ENCODE measurements at regions not wholly inside any gene's neighbourhood (a gene's known extent, or its start where the extent isn't known, plus 50 kb on each side); places are given as distances from the start of the nearest gene placed in this dataset.
"Not testable (repeated sequence)": the region's sequence is repeated elsewhere in the genome, so short reads cannot be mapped to it uniquely, and the experiment has no call there.

DNA sequence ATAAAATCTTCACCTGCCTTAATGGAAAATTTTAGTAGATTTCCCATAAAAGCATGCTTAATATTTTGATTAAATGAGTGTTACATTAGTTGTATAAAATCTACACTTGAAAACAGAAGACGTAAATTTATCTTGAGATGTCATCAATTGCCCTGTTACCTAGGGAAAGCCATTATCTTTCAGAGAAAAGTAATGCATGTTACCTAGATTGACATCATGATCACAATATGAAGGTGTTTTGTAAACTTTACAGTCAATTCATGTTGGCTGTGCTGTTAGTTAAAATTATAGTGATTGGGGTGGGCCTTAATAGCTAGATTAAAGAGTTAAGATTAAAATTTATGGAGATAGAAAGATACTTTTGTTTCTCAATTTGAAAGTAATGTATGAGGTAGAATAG is 293.2 kb upstream of the PCDH18 start:
- in situ Hi-C loops (cut with HindIII; ENCODE audit: low pct_unique_long_range_greater_than_20kb, low sequenced_read_pairs): no loop called here
- no peak for DNase-seq (ENCODE audit: low read depth in 1 of 2, low spot score in 1 of 2)
- no peak for TF ChIP-seq JUND (IDR thresholded peaks at IDR 0.05; ENCODE audit: low read depth)

GRCh38 chr4:137823007-137823406 is 290.7 kb upstream of the PCDH18 start:
- in situ Hi-C loops (cut with HindIII; ENCODE audit: low pct_unique_long_range_greater_than_20kb, low sequenced_read_pairs): no loop called here
- TF ChIP-seq JUND (IDR thresholded peaks at IDR 0.05; ENCODE audit: low read depth): no peak
- DNase-seq (ENCODE audit: low read depth in 1 of 2, low spot score in 1 of 2): no peak

DNA sequence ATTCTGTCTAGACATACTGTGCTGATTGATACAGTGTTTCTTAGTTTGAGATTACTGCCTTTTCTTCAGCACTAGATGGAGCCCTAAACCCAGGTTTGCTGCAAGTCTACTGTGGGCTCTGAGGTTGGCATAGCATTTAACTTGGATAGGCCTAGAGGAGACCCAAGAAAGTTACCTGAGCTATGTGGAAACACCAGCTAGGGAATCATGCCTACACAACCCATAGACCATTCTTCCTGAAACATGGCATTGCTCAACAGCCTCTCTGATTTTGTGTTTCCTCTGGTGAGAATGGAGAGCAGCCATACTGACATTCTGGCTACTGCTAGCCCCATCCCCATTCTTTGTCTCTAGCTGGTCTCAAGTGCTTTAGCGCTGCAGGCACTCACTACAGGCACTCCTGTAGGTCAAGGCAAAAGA is 287.7 kb upstream of the PCDH18 start:
- peak; percentile 2 to 76 for DNase-seq (ENCODE audit: low read depth in 1 of 2, low spot score in 1 of 2)
- in situ Hi-C loops (cut with HindIII; ENCODE audit: low pct_unique_long_range_greater_than_20kb, low sequenced_read_pairs): no loop called here
- TF ChIP-seq JUND (IDR thresholded peaks at IDR 0.05; ENCODE audit: low read depth): no peak

- in situ Hi-C loops (cut with HindIII; ENCODE audit: low pct_unique_long_range_greater_than_20kb, low sequenced_read_pairs): no loop called here
- no peak for TF ChIP-seq JUND (IDR thresholded peaks at IDR 0.05; ENCODE audit: low read depth)
- DNase-seq (ENCODE audit: low read depth in 1 of 2, low spot score in 1 of 2): no peak
Measured at GRCh38 chr4:137812258-137812657, 280.0 kb upstream of the PCDH18 start.

- no peak for TF ChIP-seq JUND (IDR thresholded peaks at IDR 0.05; ENCODE audit: low read depth)
- in situ Hi-C loops (cut with HindIII; ENCODE audit: low pct_unique_long_range_greater_than_20kb, low sequenced_read_pairs): no loop called here
- no peak for DNase-seq (ENCODE audit: low read depth in 1 of 2, low spot score in 1 of 2)
Measured at GRCh38 chr4:137806420-137806819, 274.1 kb upstream of the PCDH18 start.

DNA sequence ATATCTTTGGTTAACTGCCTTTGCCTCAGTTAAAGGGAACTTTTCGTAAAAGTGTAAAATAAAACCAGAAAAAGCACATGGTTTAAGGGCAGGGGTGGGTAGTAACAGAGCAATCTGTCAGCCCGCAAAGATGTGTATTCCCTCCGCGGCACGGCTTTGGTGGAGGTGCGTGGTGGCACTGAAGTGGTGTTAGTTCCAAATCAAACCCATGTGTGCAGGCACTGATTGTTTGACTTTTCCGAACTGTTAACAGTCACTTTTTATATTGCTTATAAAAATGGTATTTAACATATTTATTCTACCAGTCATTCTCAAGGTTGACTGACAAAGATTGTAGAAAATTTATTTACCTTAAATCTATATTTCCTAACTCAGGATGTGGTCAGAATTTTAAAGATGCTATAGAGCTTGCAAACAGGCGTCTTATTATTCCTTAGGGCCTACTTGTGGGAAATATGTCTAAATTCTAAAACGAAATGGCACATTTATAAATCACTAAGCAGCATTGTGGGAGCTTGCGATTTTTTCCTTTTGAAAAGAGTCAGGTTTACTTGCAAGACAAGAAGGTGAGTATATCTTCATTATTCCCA is 272.7 kb upstream of the PCDH18 start:
- in situ Hi-C loops (cut with HindIII; ENCODE audit: low pct_unique_long_range_greater_than_20kb, low sequenced_read_pairs): no loop called here
- DNase-seq (ENCODE audit: low read depth in 1 of 2, low spot score in 1 of 2): no peak
- TF ChIP-seq JUND (IDR thresholded peaks at IDR 0.05; ENCODE audit: low read depth): no peak

DNA sequence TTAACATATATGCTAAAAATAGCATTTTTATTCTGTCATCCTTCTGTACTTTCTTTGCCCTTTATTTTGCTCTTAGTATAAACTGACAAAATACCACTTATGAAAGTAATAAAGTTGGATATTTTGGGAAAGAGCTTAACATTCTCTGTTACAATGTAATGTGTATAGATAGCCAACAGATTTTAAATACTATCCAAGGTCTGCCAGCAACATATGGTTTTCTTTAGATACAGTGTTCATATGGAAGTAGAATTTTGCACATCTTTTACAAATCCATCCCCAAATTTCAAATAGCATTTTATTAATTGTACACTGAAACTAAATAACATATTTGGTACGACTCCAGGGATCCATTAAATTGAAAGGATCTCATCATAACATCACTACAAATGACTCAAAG is 268.6 kb upstream of the PCDH18 start:
- no peak for DNase-seq (ENCODE audit: low read depth in 1 of 2, low spot score in 1 of 2)
- no peak for TF ChIP-seq JUND (IDR thresholded peaks at IDR 0.05; ENCODE audit: low read depth)
- in situ Hi-C loops (cut with HindIII; ENCODE audit: low pct_unique_long_range_greater_than_20kb, low sequenced_read_pairs): no loop called here

- in situ Hi-C loops (cut with HindIII; ENCODE audit: low pct_unique_long_range_greater_than_20kb, low sequenced_read_pairs): no loop called here
- peak in 1 of 2 experiments; percentile 5 for DNase-seq (ENCODE audit: low read depth in 1 of 2, low spot score in 1 of 2)
- no peak for TF ChIP-seq JUND (IDR thresholded peaks at IDR 0.05; ENCODE audit: low read depth)
Measured at GRCh38 chr4:137794764-137795254, 262.5 kb upstream of the PCDH18 start.

- in situ Hi-C loops (cut with HindIII; ENCODE audit: low pct_unique_long_range_greater_than_20kb, low sequenced_read_pairs); DNase-seq (ENCODE audit: low read depth in 1 of 2, low spot score in 1 of 2): not testable (repeated sequence)
Measured at GRCh38 chr4:137789263-137789662, 257.0 kb upstream of the PCDH18 start.

DNA sequence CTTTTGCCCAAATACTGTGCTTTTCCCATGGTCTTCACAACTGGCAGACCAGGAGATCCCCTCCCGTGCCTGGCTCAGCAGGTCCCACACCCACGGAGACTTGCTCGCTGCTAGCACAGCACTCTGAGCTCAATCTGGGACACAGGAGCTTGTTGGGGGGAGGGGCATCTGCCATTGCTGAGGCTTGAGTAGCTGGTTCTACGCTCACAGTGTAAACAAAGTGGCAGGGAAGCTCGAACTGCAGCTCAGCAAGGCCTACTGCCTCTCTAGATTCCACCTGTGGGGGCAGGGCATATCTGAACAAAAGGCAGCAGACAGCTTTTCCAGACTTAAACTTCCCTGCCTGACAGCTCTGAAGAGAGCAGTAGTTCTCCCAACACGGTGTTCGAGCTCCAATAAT is 251.6 kb upstream of the PCDH18 start:
- DNase-seq (ENCODE audit: low read depth in 1 of 2, low spot score in 1 of 2): peak in 1 of 2 experiments; percentile 6
- in situ Hi-C loops (cut with HindIII; ENCODE audit: low pct_unique_long_range_greater_than_20kb, low sequenced_read_pairs): not testable (repeated sequence)

- DNase-seq (ENCODE audit: low read depth in 1 of 2, low spot score in 1 of 2): no peak
- in situ Hi-C loops (cut with HindIII; ENCODE audit: low pct_unique_long_range_greater_than_20kb, low sequenced_read_pairs): no loop called here
- no peak for TF ChIP-seq JUND (IDR thresholded peaks at IDR 0.05; ENCODE audit: low read depth)
Measured at GRCh38 chr4:137775701-137776100, 243.4 kb upstream of the PCDH18 start.

DNA sequence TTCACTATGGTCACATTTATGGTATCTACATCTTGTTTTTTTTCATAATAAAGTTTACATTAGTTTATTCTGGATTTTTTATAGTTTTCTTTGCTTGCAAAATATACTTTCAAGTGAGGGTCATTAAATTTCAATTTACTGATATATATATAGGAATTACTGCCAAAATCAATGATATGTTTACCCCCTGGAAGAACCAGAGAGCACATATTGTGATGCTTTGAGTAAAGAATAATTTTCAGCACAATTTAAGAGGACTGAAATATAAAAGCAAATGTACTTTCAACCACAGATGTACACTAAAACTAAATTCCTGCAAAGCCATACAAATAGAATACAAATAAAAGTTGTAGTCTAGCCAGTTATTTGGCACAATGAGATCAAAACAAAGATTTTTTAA is 242.2 kb upstream of the PCDH18 start:
- in situ Hi-C loops (cut with HindIII; ENCODE audit: low pct_unique_long_range_greater_than_20kb, low sequenced_read_pairs): no loop called here
- no peak for TF ChIP-seq JUND (IDR thresholded peaks at IDR 0.05; ENCODE audit: low read depth)
- no peak for DNase-seq (ENCODE audit: low read depth in 1 of 2, low spot score in 1 of 2)

- TF ChIP-seq JUND (IDR thresholded peaks at IDR 0.05; ENCODE audit: low read depth): no peak
- no peak for DNase-seq (ENCODE audit: low read depth in 1 of 2, low spot score in 1 of 2)
- in situ Hi-C loops (cut with HindIII; ENCODE audit: low pct_unique_long_range_greater_than_20kb, low sequenced_read_pairs): no loop called here
Measured at GRCh38 chr4:137768881-137769280, 236.6 kb upstream of the PCDH18 start.

DNA sequence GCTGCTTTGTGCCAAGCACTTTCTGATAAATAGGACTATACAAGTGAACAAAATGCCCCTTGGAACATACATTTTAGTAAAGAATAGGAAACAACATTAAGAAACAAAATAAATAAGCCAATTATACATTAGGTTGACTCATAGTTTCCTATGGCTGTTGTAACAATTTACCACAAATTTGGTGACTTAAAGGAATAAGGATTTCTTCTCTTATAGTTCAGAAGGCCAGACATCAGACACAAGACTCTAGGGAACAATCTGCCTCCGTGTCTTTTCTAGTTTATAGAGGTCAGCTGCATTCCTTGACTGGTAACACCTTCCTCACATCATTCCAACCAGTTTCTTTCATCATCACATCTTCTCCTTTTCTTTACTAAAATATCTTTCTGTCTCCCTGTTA is 235.9 kb upstream of the PCDH18 start:
- in situ Hi-C loops (cut with HindIII; ENCODE audit: low pct_unique_long_range_greater_than_20kb, low sequenced_read_pairs): no loop called here
- DNase-seq (ENCODE audit: low read depth in 1 of 2, low spot score in 1 of 2): no peak
- TF ChIP-seq JUND (IDR thresholded peaks at IDR 0.05; ENCODE audit: low read depth): no peak
